Transverse colon (tissue), 4 donors: ENCODE measurements at regions not wholly inside any gene's neighbourhood (a gene's known extent, or its start where the extent isn't known, plus 50 kb on each side); places are given as distances from the start of the nearest gene placed in this dataset.

Experiments used
- CTCF ChIP-seq, 5 experiments: fragments of 200-600 bp in 3 of 5; fragments of 450-650 bp in 2 of 5; sonication (generic) in 3 of 5; IDR thresholded peaks; 1 replicate in 2 of 5; 2 replicates in 3 of 5; pipeline ENCODE4 v1.5.1; 2016 to 2017; ENCODE audit warnings: antibody characterized with exemption in 5 of 5, inconsistent platforms in 3 of 5, mild to moderate bottlenecking in 2 of 5, moderate library complexity in 1 of 5
- POLR2AphosphoS5 ChIP-seq, 3 donors: sonication (generic); formaldehyde crosslinking; IDR thresholded peaks; one replicate each; pipeline ENCODE4 v1.6.1; 2016; ENCODE audit warnings: antibody characterized with exemption in 3 of 3

GRCh38 chr2:106745468-106745867, 140.5 kb downstream of the ST6GAL2 start:
- TF ChIP-seq CTCF (IDR thresholded peaks at IDR 0.05) (no peak), POLR2AphosphoS5 (IDR thresholded peaks at IDR 0.05) (no peak)
